Epidermal melanocyte (primary cell): ENCODE measurements at regions not wholly inside any gene's neighbourhood (a gene's known extent, or its start where the extent isn't known, plus 50 kb on each side); places are given as distances from the start of the nearest gene placed in this dataset.

Source experiments
- DNase-seq: peaks from one replicate; pipeline ENCODE4 v3.0.0; 2011; ENCODE audit warnings: low spot score; ENCODE audit not compliant: insufficient read length

DNA sequence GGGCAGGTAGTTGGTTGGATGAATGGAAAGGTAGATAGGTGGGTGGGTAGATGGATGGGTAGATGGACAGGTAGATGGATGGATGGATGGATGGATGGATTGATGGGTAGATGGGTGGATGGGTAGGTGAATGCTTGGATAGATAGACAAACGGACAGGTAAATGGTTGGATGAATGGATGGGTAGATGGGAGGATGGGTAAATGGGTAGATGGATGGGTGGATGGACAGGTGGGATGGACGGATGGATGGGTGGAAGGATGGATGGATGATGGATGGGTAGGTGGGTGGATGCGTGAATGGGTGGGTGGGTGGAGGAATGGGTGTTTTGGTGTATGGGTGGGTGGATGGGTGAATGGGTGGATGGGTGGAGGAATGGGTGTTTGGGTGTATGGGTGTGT, 50.1 kb upstream of the ASAP2 start:
- no peak for DNase-seq

DNA sequence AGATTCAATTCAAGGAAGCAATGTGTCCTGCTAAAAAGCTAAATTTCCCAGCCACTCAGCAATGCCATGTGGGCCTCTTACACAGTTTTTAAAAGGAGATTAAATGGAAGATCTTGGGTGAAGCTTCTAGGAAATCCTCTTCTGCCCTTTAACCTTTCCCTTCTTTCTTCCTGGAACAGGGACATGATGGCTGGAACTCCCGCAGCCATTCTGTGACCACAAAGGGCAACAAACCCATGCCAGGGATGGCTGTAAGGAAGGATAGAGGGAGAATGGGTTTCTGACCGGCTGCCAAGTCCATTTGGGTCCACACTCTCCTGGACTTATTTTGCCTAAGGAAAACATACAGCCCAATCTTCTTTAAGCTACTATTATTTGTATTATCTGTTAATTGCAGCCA, 52.6 kb upstream of the ASAP2 start:
- DNase-seq: no peak

DNA sequence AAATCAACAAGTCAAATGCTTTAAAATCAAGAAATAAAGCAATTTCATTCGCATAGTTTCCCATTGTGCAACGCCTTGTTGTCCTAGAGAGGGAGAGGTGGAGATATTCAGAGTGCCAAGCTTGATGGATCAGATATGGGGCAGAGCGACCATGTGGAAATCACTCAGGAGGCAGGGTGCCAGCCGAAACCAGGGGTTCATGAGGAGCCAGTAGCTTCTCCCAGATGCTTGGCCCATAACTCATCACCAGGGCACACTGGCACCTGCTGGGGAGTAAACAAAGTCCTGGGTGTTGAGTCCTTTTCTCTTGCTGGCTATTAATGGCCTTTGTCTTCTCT, 53.0 kb upstream of the ASAP2 start:
- DNase-seq: no peak

DNA sequence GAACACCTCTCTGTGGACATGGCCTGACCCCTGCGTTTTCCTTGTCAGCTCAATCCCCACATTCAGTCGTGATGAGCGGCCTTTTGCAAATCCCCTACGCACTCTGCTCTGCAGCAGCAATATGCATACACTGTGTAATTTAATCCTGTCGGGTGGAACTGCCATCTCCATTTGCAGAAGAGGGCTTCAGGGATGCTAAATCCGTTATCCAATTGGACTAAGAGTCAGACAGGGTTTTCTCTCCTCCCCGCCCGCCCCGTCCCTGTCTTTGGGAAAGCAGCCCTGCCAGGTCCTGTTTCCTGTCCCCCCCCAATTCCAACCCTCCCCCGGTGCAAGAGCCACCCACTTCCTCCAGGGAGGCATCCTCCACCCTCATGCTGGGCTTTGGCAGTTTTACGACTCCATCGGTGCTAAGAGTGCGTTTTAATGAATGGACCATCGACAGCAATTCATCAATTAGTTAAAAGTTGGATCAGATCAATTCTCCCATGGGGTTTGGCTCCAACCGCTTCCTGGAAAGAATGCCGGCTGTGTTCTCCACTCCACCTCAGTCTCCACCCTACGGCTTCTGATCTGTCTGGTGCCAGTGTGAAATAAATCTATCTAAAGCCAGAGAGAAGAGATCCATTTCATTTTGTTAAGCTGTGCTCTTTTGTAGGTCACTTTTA, 53.5 kb upstream of the ASAP2 start:
- no peak for DNase-seq

DNA sequence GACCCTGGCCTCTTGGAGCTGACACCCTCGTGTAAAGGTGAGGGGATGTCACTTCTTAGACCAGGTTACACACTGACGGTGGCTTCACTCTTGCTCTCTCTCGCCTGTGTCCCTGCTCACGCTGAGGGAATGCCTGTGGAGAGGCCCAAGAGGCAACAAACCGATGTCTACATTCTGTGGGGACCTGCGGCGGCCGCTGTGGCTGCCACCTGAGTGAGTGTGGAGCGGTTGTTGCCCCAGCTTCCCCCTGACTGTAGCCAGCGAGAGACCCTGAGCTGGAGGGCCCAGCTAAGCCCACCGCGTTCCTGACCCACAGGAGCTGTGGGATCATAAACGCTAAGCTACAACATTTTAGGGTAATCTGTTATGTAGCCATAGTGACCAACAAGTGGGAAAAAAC, 55.7 kb upstream of the ASAP2 start:
- no peak for DNase-seq

DNA sequence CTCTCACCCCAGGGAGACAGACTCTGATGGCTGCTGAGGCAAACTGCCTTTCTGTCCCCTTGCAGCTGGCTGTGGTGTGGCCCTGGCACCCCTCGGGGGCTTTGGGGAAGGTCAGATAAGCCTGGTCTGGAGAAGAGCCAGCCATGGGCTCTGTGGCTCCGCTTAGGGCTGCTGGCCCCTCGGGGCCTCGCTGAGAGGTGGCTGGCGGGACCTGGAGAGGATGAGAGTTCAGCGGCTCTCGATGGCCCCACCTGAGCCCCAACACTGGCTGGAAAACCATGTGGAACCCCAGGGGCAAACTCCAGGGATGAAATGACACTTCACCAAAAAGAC, 56.1 kb upstream of the ASAP2 start:
- DNase-seq: no peak

DNA sequence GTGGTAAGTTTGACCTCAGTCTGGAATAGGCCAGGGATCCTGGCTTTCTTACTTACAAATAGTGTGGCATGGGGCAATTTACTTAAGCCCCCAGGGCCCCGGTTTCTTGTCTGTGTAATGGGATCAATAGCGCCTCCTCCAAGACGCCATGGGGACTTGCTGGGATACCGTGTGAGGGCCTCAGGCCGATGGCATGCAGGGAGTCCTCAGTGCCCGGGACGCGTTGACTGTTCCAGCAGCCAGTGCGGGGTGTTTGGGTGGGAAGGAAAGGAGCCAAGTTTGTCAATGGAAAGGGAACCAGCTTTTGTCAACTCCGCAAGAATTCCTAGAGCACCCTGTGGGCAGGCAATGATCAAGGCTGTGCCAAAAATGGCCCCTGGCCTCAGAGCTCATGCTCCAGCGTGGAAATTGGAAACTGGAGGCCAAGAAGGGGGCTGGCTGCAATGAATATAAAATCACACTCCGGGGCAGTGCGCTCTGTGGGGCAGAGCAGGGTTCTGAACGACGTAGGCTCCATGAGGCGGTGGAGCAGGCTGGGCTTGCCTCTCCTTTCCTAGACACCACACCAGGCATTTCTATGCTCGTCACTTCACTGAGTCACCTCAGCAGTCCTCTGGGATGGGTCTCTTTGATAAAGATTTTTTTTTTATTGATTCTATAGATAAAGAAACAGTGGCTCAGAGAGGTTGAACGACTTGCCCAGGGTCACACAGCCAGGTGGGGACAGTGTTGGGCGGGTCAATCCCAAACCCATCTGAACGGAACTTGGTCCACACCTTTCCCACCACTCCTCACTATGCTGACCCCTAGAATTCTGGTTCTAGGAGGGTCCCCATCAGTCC, 56.7 kb upstream of the ASAP2 start:
- no peak for DNase-seq

DNA sequence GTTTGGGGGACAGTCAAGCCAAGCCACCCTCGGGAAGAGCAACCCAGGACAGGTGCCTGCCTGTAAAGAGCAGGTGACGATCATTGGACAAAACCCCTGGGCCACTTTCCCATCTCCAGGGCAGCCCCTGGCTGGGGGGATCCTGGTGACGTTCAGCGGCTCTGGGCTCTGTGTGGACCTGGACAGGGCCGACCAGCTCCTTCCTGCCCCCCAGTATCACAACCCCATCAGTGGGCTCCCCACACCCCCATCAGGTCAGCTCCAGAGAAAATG, 57.3 kb upstream of the ASAP2 start:
- no peak for DNase-seq

DNA sequence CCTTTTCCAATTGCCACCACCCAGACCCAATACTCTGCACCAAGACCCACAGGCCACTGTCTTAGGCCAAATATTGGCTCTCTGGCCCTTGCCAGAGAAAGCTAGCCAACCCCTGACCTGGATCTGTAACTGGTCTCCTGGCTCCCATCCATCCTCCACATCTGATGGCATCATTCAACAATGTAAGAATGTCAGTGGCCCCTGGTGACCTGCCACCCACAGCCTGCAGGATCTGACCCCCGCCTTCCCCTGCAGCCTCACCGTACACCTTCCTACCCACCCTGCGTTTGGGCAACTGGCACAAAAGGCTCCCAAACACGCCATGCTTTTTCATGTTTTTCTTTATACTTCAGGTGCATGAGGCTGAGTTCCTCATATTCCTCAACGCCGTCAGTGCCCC, 60.0 kb upstream of the ASAP2 start:
- DNase-seq: no peak

DNA sequence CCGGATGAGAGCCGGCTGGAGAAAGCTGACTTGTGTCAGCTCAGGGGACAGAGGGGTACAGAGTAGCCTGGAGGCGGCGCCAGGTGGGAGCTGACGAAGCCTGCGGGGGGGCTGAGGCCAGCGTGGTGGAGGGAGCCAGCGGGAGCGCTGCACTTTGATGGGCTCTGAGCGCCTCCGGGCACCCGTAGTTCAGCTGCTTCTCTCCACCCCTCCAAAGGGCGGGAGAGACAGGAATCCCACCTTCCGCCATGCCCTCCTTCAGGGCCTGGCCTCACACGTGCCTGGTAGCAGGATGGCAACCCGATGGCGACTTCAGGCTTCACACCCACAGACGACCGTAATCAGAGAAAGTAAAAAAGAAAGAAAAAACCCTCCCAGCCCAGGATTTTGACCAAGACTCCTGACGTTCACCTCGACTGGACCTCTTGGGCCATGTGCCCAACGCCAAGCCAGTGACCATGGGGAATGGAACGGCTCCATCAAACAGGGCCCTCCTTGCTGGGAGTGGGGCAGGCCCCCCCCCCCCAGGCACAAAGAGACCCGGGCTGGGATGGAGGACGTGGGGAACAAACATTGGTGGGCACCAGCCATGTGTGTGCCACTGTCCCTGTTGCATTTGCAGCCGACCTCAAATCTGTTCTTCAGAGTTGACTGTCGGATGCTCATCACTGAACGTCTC, 60.7 kb upstream of the ASAP2 start:
- DNase-seq: no peak

DNA sequence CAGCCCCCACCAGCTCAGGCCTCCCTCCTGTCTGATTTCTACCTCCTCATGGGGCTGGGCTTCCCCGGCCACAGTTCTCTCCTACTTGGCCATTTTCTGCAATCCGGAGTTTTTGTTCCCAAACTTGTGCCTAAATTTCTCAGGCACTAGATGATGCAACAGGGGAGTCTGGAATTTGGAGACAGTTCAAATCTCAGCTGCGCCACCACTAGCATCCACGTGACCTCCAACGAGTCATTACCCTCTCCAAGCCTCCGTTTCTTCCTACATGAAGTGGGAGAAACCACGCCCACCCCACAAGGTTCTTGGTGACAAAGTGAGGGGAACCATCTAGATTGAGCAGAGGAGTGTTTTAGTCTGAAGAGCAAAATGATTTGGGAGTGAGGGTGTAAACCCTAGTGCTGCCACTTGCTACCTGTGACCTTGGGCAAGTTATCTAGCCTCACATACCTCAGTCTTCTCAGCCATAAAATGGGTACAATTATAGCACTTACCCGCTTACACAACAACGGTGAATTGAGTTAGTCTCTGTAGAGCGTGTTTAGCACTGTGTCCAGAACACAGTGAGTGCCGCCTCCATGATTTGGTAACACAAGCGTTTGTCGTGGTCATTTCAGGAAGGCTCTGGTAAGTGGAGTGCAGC, 61.4 kb upstream of the ASAP2 start:
- no peak for DNase-seq

DNA sequence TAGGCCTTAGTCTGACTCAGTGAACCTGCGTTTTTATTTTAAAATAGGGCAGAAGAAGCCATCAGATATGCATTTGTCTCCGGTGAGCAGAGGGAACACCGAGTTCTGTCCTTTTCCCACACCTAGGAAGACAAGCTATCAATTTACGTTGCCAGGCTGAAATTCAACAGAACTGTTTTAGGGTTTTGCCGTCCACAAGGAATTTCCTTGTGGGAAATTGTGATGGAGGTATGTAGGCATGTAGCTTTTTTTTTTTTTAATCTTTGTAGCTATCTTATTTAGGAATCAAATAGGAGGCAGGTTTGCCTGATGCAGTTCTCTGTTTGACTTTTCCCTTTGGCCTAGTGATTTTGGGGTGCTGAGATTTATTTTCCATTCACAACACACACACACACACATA, 62.0 kb upstream of the ASAP2 start:
- DNase-seq: no peak

DNA sequence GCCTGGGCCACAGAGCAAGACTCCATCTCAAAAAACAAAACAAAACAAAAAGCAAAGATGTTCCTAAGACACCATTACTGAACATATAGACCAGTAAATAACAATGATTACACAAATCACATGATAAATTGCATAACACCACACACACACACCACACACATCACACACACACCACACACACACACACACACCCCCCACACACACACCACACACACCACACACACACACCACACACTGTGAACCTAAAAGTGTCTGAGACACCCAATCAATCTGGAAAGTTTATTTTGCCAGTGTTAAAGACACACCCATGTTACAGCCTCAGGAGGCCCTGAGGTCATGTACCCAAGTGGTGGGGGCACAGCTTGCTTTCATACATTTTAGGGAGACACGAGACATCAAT, 62.6 kb upstream of the ASAP2 start:
- no peak for DNase-seq

DNA sequence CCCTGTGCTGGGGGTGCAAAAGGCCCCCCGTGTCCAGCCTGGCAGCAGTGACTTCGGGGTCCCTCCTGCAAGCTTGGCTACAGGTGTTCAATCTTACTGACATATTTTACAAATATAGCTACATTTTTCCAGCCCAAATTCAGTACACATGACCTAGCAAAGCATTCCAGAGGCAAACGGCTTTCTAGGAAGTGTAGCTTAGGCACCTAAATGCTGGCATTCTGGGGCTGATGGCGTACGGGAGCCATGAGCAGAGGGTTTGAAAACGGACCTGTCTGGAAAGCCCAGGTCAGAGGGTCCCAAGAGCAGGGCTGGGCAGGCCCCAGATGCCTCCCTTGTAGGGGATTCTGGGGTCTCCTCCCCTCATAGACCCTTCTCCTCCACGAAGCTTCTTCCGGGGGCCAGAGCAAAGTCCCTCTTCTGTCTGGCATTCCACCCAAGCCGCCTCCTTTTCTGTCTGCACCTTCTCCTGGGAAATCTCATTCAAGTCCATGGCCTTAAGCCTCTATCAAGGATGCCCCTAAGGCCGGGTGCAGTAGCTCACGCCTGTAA, 63.3 kb upstream of the ASAP2 start:
- DNase-seq: no peak

DNA sequence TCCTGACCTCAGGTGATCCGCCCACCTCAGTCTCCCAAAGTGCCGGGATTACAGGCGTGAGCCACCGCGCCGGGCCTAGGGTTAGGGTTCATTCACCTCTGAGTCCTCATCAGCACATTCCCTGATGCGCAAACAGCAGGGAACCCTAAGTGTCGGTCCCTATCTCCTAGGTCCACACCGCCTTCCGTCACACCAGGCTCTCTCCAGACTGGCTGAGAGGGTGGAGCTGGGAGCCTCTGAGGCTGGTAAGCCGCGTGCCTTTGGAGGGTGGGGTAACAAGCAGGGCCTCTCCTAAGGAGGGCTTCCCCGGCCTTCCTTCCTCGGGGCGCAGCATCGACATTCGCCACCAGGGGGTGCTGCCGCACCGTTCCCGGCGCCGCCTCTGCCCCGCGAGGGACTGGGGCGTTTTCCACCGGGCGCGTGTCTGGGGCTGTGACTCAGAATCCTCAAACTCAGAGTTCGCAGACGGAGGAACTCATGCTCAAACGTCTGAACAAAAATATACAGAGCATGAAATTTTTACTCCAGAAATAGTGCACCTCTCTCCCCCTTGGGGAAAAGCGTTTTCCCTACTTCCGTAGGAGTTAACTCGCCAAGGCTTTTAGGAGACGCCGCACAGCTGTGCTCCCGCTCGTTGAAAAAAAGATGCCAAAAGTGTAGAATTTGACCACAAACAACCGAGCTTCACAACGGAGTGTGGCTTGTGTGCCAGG, 63.9 kb upstream of the ASAP2 start:
- peak; percentile 87 for DNase-seq

DNA sequence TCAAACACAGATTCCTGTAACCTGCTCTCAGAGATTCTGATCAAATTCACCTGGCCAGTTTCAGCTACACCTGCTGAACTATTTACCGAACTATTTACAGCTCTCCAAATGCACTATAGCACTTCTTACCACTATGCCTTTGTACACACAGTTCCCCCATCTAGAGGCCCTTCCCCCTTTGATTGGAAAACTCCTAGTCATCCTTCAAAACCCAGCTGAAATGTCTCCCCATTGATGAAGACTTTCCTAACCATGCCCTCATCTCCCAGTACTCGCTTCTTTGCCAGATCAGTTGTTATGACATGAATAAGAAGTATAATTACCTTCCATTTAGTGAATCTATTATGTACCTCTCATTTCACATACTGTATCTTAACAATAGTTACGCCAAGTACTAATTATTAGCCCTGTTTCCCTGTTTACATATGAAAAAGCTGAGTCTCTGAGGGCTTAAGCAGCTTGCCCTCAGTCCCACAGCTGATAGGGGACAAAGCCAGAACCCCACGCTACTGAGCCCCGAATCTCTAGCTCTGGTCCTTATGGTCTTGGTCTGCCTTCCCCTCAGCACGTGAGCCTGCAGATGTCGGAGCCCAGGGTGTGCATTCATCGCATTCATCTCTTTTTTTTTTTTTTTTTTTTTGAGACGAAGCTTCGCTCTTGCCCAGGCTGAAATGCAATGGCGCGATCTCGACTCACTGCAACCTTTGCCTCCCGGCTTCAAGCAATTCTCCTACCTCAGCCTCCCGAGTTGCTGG, 64.7 kb upstream of the ASAP2 start:
- no peak for DNase-seq

DNA sequence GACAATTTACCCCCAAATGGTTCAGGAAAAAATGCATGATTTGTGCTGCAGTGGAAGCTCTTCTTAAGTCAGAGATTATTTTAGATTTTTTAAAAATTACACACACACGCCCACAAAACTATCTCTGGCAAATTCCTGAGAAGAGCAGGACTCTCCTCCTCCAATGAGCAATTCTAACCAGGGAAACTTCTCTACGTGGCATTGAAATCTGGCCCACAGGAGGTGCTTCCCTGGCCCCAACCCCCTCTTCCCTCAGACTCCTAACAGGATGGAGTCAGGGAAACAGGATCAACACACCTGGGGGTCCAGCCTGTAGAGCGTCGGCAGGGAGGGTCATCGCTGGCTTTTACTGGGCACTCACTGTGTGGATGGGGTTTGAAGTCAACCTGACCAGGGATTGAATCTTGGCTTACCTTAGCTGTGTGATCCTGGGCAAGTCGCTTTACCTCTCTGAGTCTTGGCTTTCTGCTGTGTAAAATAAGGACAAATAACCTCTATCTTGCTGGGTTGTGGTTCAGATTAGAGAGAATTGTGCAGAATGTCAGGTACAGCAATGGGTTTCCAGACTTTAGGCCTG, 65.4 kb upstream of the ASAP2 start:
- DNase-seq: no peak

DNA sequence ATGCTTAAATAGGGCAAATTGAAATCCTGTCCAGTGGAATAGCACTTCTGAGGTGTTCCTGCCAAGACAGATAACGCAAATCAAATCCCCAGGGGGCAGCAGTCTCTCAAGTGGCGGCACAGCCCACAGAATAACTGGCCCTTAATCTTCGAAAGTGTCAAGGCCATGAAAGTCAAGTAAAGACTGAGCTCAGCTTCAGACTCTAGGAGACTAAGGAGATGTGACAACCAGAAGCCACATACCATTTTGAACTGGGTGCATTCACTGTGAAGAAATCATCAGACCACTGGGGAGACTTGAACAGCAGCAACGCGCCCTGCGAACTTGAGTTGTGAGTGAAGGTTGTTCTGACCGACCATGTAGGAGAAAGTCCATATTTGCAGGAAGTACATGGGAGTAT, 66.0 kb upstream of the ASAP2 start:
- DNase-seq: no peak

DNA sequence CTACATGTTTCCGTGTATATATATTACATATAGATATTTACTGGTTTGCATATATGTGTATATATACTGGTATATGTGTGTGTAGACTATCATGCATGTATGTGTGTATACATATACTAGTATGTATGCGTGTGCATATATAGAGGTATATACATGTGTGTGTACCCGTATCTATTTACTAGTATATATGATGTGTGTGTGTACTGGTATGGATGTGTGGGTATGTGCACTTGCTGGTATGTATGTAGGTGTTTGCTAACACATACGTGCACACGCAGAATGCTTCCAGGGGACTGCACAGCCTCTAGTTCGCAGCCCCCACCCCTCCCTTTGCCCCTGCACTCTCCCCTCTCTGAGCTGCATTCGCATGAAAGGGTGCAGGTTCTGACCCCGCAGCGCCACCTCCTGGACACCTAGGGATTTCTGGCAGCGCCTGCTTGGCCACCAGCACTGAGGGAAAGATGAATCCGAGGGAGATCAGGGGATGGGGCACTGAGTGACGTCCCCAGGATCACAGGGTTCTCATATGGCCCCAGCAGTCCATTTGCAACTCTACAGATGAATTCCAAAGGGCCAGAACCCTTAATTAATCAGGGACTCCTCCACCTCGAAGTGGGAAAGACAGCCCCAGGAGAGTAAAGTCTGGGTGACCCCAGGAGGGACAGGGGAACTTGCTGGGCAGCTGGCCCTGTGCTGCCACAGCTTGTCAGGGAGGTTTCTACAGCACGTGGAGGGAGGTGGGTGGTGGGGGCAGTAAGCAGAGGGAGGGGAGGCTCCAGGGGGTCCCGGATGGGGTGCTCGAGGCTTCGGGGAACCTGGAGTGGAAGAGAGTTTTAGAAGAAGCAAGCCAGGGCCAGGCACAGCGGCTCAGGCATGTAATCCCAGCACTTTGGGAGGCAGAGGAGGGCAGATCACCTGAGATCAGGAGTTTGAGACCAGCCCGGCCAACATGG, 66.8 kb upstream of the ASAP2 start:
- DNase-seq: peak; percentile 71
